Activated naive CD8-positive, alpha-beta T cell treated with anti-CD3 and anti-CD28 coated beads, Interleukin-2, amount 10 ng/mL, durations not matched to agents 7 days and 5 days (primary cell): ENCODE measurements at regions not wholly inside any gene's neighbourhood (a gene's known extent, or its start where the extent isn't known, plus 50 kb on each side); places are given as distances from the start of the nearest gene placed in this dataset.

Experiments
- ATAC-seq: fragments of 150-1000 bp; cut with Tn5 transposase; one replicate; pipeline ENCODE4 v1.10.0; 2021; ENCODE audit warnings: low read depth, moderate library complexity
- POLR2A ChIA-PET: fragments of 350-600 bp; sonication (Branson Sonifier 250); formaldehyde crosslinking; loops from one replicate; lab custom pipeline; 2021; ENCODE audit warnings: antibody characterized with exemption; lab: Charles Lee
- DNase-seq: peaks from one replicate; pipeline ENCODE4 v3.0.0; 2021
- H3K27ac Mint-ChIP-seq: one replicate; pipeline ENCODE4 v1.8.0; 2022; ENCODE audit warnings: mild to moderate bottlenecking, mixed read lengths
- H3K27me3 Mint-ChIP-seq: one replicate; pipeline ENCODE4 v1.8.0; 2022; ENCODE audit warnings: mild to moderate bottlenecking, moderate library complexity, mixed read lengths
- H3K36me3 Mint-ChIP-seq: one replicate; pipeline ENCODE4 v1.8.0; 2021; ENCODE audit warnings: mild to moderate bottlenecking, mixed read lengths
- H3K4me1 Mint-ChIP-seq: one replicate; pipeline ENCODE4 v1.8.0; 2021; ENCODE audit warnings: mixed read lengths
- H3K4me3 Mint-ChIP-seq: one replicate; pipeline ENCODE4 v1.8.0; 2022; ENCODE audit warnings: mild to moderate bottlenecking, moderate library complexity, mixed read lengths
- H3K9me3 Mint-ChIP-seq: one replicate; pipeline ENCODE4 v1.8.0; 2021; ENCODE audit warnings: mixed read lengths

DNA sequence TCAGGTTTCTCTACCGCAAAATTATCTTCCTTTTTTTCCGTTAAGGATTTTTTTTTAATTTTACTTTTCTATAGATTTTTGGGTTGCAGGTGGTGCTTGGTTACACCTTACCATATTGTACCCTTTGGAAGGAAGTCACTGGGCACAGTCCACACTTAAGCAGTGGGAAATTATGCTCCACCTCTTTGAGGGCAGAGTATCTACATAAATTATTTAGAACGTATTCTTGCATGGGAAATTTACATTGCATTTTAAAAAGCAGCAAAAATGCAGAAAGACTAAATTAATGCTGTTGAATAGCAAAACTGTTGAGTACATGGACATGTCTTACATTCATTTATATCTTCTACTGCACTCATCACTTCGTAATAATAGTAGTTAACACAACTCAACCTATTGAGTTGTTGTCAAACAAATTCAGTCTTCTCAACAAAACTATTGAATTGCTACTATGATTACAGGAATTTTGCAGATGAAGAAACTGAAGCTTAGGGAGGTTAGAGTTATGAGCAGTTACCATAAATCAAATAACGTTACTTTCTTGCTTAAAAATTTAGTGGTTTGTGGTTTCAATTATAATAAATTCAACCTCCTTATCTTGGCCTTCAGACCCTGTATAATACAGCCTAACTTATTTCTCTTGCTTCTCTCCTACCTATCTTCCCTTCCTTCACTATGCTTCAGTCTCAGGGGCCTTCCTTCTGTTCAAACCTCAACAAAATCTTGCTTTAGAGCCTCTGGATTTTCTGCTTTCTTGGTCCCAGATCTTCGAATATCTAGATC is 97.4 kb upstream of the ARHGAP20 start:
- no peaks in the 10 kb centered on the region for H3K36me3 Mint-ChIP-seq
- H3K4me1 Mint-ChIP-seq: no peaks in the 10 kb centered on the region
- POLR2A ChIA-PET: no interaction called here
- H3K4me3 Mint-ChIP-seq: no peak overlapping the region
- peaks cover 5% of the 10 kb centered on the region for H3K27me3 Mint-ChIP-seq
- H3K27ac Mint-ChIP-seq: no peak overlapping the region
- ATAC-seq: no peak
- DNase-seq: no peak
- H3K9me3 Mint-ChIP-seq: peaks cover 3% of the 10 kb centered on the region

DNA sequence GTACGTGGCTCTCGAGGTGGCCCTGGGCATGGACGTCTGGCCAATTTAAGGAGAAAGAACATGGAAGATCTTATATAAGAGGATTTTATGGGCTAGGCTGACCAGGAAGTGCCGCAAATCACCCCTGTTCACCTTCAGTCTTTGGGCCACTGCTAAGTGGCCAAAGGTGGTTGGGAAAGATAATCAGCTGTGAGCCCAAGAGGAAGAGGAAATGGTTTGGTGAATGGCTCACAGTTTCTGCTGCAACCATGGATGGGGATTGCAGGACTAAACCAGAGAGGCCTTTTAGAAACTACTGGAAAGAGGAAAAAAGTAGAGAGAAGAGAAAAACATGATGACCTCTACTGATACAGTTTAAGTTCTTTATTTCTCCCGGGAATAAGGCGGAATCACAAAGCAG is 96.0 kb upstream of the ARHGAP20 start:
- no peaks in the 10 kb centered on the region for H3K4me1 Mint-ChIP-seq
- H3K27ac Mint-ChIP-seq: no peak overlapping the region
- POLR2A ChIA-PET: no interaction called here

DNA sequence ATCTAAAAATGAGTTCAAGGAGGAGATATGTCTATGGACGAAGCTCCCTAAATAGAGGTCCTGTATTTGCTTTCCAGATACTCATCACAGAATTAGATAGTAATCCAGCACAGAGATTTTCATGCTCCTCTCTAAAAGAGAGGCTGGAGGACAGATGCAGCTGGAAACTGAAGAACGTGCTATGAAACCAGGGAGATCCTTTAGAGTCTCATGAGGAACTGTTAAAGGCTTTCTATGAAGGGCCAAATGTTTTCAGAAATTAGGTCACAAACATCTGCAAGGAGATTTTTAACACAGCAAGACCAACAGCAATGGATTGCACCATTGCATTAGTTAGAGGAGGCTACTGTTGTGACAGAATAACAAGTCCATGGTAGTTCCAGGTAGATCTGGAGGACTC is 95.6 kb upstream of the ARHGAP20 start:
- POLR2A ChIA-PET: no interaction called here
- no peak for ATAC-seq
- Mint-ChIP-seq H3K27ac (no peak overlapping the region), H3K4me3 (no peak overlapping the region), H3K27me3 (peaks cover 5% of the 10 kb centered on the region), H3K4me1 (no peaks in the 10 kb centered on the region), H3K9me3 (no peaks in the 10 kb centered on the region), H3K36me3 (no peaks in the 10 kb centered on the region)
- no peak for DNase-seq

More for the DNA sequence above, 96.0 kb upstream of the ARHGAP20 start:
- Mint-ChIP-seq H3K36me3 (no peaks in the 10 kb centered on the region), H3K27me3 (peaks cover 5% of the 10 kb centered on the region), H3K9me3 (no peaks in the 10 kb centered on the region), H3K4me3 (no peak overlapping the region)
- ATAC-seq (no peak), DNase-seq (no peak)

DNA sequence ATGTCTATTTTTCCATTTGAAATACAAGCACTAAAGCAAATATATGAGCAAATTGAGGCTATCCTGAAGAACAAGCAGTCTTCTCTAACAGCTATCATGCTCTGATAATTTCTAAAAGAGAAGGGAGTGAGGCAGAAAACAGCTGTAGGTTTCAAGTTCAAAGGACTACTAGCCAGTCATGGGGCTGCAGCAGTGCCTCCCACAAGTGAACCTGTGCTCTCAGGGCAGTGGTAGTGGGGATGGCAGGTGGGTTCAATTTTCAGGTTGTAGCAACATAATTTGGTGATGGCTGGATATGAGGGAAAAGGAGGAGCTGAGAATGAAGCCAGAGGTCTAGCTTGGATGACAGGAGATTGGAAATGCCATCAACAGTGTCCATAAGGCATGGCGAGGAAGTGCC is 93.5 kb upstream of the ARHGAP20 start:
- H3K27me3 Mint-ChIP-seq: peaks cover 5% of the 10 kb centered on the region
- ATAC-seq (no peak), DNase-seq (no peak)
- POLR2A ChIA-PET: no interaction called here
- no peaks in the 10 kb centered on the region for H3K4me1 Mint-ChIP-seq
- H3K27ac Mint-ChIP-seq: no peak overlapping the region
- no peaks in the 10 kb centered on the region for H3K9me3 Mint-ChIP-seq
- H3K36me3 Mint-ChIP-seq: no peaks in the 10 kb centered on the region
- H3K4me3 Mint-ChIP-seq: no peak overlapping the region

DNA sequence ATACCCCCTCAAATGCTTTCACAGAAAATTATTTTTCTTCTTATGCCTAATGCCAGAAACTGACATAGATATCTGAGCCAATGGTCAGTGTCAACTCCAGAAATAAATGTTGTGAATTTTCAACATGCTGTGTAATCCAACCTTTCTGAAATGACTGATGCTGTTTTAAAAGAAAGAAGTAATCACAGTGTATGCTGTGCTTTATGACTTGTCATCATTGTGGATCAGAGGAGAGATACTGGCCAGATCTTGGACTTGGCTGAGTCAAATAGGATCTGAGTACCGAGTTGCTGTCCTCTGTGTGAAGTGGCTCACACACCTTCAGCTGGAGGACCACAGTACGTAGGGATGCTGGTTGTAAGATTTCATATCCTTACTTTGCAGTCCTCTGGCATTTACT is 89.9 kb upstream of the ARHGAP20 start:
- H3K4me1 Mint-ChIP-seq: no peaks in the 10 kb centered on the region
- no peaks in the 10 kb centered on the region for H3K36me3 Mint-ChIP-seq
- H3K27me3 Mint-ChIP-seq: no peaks in the 10 kb centered on the region
- POLR2A ChIA-PET: no interaction called here
- DNase-seq: no peak
- H3K9me3 Mint-ChIP-seq: no peaks in the 10 kb centered on the region
- H3K27ac Mint-ChIP-seq: no peak overlapping the region
- H3K4me3 Mint-ChIP-seq: no peak overlapping the region
- ATAC-seq: no peak

DNA sequence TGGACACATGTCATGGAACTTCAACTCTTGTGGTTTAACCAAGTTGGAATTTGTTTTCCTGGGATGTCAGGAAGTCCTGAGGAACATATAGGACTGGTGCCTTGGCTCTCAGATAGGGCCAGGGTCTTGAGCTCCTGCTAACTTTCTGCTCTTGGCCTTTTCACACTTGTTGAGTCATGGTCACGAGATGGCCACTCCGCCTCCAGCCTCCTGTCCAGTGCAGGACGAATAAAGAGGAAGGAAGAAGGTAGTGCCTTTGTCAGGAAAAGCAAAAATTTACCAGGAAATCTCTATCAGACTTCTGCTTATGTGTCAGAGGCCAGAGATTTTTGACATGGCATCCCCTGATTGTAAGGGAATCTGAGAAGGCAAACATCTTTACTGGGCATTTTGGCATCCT is 89.1 kb upstream of the ARHGAP20 start:
- no peaks in the 10 kb centered on the region for H3K9me3 Mint-ChIP-seq
- H3K4me1 Mint-ChIP-seq: no peaks in the 10 kb centered on the region
- H3K36me3 Mint-ChIP-seq: no peaks in the 10 kb centered on the region
- POLR2A ChIA-PET: no interaction called here
- H3K27me3 Mint-ChIP-seq: no peaks in the 10 kb centered on the region
- no peak overlapping the region for H3K4me3 Mint-ChIP-seq
- ATAC-seq (no peak), DNase-seq (no peak)
- no peak overlapping the region for H3K27ac Mint-ChIP-seq

DNA sequence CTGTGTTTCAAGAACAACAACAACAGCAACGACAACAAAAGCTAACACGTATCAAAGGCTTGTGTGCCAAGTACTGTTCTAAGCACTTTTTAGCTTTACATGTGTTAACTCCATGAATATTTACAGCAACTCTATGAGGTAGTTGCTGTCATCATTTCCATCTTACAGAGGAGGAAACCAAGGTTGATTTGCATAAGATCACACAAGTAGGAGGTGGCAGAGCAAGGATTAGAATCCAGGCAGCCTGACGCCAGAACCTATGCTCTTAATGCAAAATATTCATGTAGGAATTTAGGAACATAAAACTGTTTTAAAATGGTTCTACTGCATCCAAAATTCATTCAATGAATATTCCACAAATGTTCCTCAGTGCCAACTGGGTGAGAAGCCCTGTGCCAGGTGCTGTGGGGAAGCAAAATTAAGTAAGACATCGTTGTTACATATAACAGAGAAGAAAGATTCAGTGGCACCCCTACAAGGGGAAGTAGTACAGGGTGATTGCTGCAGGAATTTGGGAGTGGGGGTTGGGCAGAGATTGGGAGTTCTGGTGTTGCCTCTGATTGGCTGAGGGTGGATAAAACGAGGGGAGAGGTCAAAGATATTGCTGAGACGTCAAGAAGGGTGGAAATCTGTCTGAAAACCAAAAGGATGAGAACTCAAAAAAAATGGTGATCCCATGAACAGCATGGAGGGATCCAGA is 86.1 kb upstream of the ARHGAP20 start:
- Mint-ChIP-seq H3K27ac (no peak overlapping the region), H3K9me3 (no peaks in the 10 kb centered on the region), H3K4me3 (no peak overlapping the region), H3K4me1 (no peaks in the 10 kb centered on the region), H3K27me3 (no peaks in the 10 kb centered on the region), H3K36me3 (no peaks in the 10 kb centered on the region)
- ATAC-seq (no peak), DNase-seq (no peak)
- POLR2A ChIA-PET: no interaction called here

DNA sequence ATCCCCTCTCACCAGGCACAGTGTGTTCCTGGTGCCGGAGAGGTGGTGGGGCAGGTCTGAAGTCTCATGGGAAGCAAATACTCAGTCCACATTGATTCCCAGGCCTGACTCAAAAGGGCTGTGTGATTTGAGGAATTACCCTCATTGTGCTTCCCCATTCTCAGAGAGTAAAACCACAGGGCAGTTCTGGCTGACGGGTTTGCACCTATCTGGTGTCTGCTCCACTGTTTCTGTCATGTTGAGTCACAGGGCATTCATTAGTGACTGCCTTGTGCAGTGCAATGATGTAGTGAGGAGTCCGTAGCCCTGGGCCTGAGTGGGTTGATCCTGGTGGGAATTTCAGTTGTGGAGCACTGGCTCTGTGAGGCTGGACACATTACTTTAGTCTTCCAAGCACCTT is 85.2 kb upstream of the ARHGAP20 start:
- Mint-ChIP-seq H3K27me3 (no peaks in the 10 kb centered on the region), H3K27ac (no peak overlapping the region), H3K4me3 (no peak overlapping the region), H3K36me3 (no peaks in the 10 kb centered on the region), H3K4me1 (no peaks in the 10 kb centered on the region), H3K9me3 (no peaks in the 10 kb centered on the region)
- ATAC-seq (no peak), DNase-seq (no peak)
- POLR2A ChIA-PET: no interaction called here

DNA sequence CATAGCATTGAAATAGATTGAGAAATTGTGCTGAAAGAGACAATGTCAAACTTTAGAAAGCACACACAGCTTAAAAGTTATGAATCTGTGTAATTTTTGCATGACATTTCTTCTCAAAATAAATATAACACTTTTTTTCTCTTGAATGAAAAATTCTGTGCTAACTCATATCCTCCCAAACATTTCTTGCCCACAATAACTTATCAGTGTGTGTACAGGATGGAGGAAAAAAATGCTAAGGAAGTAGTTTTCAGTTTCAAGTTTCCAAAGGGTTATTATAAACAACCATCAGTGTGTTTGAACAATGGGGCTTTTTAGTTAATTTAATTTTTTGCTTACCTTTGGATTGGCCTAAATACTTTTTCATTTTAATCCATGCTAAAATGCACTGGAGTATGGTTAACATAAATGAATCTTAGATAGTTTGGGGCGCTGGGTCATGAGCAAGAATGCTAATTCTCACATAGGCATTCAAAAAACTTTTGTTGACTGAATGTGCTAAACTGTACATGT is 82.9 kb upstream of the ARHGAP20 start:
- no peak for ATAC-seq
- Mint-ChIP-seq H3K4me1 (no peaks in the 10 kb centered on the region), H3K9me3 (no peaks in the 10 kb centered on the region), H3K27me3 (no peaks in the 10 kb centered on the region), H3K4me3 (no peak overlapping the region), H3K27ac (no peak overlapping the region), H3K36me3 (no peaks in the 10 kb centered on the region)
- DNase-seq: no peak
- POLR2A ChIA-PET: no interaction called here

DNA sequence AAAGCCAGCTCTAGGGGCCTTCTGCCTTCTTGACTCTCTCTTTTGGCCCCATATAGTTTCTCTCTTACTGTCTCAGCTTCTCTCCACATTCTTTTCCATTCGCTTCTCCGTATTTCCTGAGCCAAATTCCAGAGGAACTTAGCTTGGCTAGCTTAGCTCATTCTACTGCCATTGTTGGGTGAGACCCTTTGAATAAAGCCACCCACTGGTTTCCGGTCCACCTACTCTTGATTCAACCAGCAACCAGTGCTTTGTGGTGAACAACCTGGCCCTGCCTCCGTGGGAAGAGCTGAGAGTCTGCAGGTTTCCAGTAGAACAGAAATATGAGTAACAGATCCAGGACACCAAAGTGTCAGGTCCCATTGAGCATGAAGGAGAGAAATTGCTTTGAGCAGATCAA is 81.3 kb upstream of the ARHGAP20 start:
- POLR2A ChIA-PET: no interaction called here
- Mint-ChIP-seq H3K4me1 (no peaks in the 10 kb centered on the region), H3K27me3 (peaks cover 3% of the 10 kb centered on the region), H3K36me3 (no peaks in the 10 kb centered on the region), H3K9me3 (no peaks in the 10 kb centered on the region), H3K4me3 (no peak overlapping the region), H3K27ac (no peak overlapping the region)
- ATAC-seq: no peak
- no peak for DNase-seq

DNA sequence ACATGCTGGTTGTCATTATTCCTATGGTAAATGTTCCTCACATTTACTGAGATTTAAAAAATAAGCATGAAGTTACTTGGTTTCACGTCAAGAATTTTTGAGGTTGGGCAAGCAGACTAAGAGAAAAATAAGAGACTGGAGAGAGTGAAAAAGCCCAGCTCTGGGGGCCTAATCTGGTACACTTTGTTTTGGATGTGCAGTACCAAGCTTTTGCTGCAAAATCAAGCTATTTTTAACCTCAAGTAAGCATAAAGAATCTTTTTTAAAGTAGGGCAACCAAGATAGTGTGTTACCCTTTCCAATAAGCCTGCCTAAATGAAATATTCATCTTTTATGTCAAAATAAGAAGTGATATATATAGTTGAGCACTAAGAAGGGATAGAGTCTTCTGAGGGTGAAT is 79.4 kb upstream of the ARHGAP20 start:
- DNase-seq (no peak), ATAC-seq (no peak)
- Mint-ChIP-seq H3K36me3 (no peaks in the 10 kb centered on the region), H3K4me1 (no peaks in the 10 kb centered on the region), H3K9me3 (no peaks in the 10 kb centered on the region), H3K4me3 (no peak overlapping the region), H3K27ac (no peak overlapping the region), H3K27me3 (peaks cover 3% of the 10 kb centered on the region)
- POLR2A ChIA-PET: no interaction called here

DNA sequence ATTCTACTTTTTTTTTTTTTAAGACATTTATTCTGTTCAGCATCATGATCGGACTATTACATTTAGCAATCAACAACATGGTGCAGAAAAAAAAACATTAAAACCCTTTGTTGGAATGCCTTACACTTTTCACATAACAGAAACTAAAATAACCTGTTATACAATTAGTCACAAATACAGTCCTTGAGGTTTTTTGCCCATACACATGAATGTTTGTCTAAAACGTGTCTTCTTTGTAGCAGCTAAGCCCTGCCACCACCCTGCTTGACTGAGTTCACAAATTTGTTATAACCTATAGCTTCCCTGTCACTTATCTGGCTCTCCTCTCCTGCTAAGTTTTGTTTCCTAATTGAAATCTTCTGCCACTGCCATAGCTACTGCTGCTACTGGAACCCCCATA is 75.4 kb upstream of the ARHGAP20 start:
- ATAC-seq (no peak), DNase-seq (no peak)
- POLR2A ChIA-PET: no interaction called here
- no peaks in the 10 kb centered on the region for H3K36me3 Mint-ChIP-seq
- H3K27ac Mint-ChIP-seq: no peak overlapping the region
- no peaks in the 10 kb centered on the region for H3K4me1 Mint-ChIP-seq
- no peaks in the 10 kb centered on the region for H3K9me3 Mint-ChIP-seq
- H3K27me3 Mint-ChIP-seq: peaks cover 3% of the 10 kb centered on the region
- no peak overlapping the region for H3K4me3 Mint-ChIP-seq

DNA sequence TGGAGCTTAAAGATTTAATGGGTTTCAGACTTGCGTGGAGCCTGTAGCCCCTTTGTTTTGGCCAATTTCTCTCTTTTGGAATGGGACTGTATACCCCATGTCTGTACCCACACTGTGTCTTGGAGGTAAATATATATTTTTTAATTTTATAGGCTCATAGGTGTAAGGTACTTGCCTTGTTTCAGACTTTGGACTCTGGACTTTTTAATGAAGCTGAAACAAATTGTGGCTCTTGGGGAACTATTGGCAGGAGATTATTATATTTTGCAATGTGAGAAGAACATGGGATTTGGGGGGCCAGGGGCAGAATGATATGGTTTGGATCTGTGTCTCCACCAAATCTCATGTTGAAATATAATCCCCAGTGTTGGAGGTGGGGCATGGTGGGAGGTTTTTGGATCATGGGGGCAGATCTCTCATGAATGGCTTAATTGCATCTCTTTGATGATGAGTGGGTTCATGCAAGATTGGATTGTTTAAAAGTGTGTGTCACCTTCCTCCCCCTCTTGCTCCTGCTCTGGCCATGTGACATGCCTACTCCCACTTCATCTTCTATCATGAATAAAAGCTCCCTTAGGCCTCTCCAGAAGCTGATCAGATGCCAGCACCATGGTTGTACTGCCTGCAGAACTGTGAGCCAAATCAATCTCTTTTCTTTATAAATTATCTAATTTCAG is 74.1 kb upstream of the ARHGAP20 start:
- H3K4me1 Mint-ChIP-seq: no peaks in the 10 kb centered on the region
- ATAC-seq (no peak), DNase-seq (no peak)
- H3K9me3 Mint-ChIP-seq: no peaks in the 10 kb centered on the region
- peaks cover 3% of the 10 kb centered on the region for H3K27me3 Mint-ChIP-seq
- no peaks in the 10 kb centered on the region for H3K36me3 Mint-ChIP-seq
- POLR2A ChIA-PET: no interaction called here
- no peak overlapping the region for H3K4me3 Mint-ChIP-seq
- no peak overlapping the region for H3K27ac Mint-ChIP-seq

DNA sequence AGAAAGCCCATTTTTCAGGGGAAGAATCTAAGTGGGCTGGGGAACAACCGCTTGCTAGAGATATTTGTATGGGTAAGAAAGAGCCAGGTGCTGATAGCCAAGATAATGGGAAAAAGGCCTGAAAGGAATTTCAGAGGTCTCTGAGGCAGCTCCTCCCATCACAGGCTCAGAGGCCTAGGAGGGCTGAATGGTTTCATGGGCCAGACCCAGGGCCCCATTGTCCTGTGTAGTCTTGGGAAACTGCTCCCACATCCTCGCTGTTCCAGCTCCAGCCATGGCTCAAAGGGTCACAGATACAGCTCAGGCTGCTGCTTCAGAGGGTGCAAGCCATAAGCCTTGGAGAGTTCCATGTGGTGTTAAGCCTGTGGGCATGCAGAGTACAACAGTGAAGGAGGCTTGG is 73.2 kb upstream of the ARHGAP20 start:
- H3K9me3 Mint-ChIP-seq: no peaks in the 10 kb centered on the region
- no peaks in the 10 kb centered on the region for H3K4me1 Mint-ChIP-seq
- ATAC-seq (no peak), DNase-seq (no peak)
- no peaks in the 10 kb centered on the region for H3K36me3 Mint-ChIP-seq
- no peak overlapping the region for H3K4me3 Mint-ChIP-seq
- POLR2A ChIA-PET: no interaction called here
- peaks cover 3% of the 10 kb centered on the region for H3K27me3 Mint-ChIP-seq
- H3K27ac Mint-ChIP-seq: no peak overlapping the region
